ENCODE measurements at regions not wholly inside any gene's neighbourhood (a gene's known extent, or its start where the extent isn't known, plus 50 kb on each side); places are given as distances from the start of the nearest gene placed in this dataset.

DNA sequence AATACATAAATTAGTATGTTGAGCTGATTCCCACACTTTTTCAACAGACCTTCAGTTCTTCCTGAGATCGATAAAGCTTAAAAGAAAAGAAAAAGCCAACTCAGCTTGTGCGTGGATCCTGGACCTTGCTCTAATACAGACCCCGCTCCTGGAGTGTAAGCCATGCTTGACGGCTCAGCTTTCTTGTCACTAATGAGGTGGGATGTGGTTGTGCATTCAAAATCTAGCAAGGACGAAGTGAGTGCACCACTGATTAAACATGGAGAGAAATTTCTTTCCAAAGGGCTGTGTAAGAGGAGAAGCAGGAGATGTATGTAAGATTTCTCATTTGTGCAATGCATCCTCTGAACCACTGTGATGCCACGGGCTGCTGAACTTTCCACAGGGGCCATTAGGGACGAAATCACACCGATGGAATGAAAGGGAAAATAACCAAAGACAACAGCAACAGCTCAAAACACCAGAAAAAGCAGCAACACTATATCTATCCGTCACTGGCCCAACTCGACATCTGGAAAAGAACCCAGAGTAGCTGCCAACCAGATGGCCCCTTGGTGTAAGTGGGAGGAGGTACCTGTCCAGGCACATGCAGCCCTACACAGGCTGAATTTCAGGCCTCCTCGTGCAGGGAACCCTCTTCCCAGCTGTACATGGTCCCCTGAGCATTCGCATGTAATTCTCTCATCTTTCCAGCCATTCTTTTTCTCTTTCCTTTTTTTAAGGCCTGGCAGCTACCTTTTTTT lies 178.9 kb downstream of the SREK1 start:
- TF ChIP-seq CTCF (IDR thresholded peaks at IDR 0.05; ENCODE audit: insufficient read depth, missing control alignments), result no peak
- FAIRE-seq (no peak), DNase-seq (ENCODE audit: insufficient read length, low spot score) (no peak)

DNA sequence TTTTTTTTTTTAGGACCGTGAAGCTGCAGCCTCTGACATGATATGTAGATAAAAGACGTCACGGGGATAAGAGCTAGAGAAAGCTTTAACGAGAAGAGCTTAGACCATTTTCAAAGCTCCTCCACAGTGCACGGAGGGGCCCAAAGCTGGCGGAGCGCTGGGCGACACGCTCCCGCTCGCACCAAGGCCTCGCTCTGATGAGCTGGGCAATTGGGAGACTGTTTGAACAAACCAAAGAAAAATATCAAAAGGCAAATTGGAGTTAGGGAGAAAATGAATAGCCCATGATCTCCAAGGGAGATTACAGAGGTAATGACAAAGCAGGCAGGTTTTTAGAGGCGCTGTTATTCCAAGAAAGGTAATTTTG lies 179.4 kb downstream of the SREK1 start:
- DNase-seq (ENCODE audit: insufficient read length, low spot score) (no peak), FAIRE-seq (no peak)

DNA sequence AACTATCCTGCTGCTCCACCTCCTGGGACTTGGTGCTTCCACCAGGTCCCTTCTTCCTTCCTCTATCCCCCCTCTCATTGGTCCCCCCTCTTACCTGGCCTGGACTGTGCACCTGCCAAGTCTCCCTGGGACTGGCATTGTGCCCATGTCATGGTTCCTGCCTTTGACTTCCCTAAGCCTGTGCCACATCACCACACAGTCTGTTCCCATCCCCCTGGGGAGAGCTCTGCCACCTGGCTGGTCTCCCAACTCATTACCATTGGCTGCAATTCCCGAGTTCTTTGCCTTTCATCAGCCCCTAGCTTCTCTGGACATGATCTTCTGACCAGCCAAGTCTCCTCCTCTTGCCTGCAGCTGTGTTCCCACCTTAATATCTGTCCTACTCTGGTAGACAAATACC lies 180.3 kb downstream of the SREK1 start:
- DNase-seq (ENCODE audit: insufficient read length, low spot score), result no peak
- no peak for FAIRE-seq
- TF ChIP-seq CTCF (IDR thresholded peaks at IDR 0.05; ENCODE audit: insufficient read depth, missing control alignments), result no peak

More for the DNA sequence above, 179.4 kb downstream of the SREK1 start:
- no peak for TF ChIP-seq CTCF (IDR thresholded peaks at IDR 0.05; ENCODE audit: insufficient read depth, missing control alignments)

DNA sequence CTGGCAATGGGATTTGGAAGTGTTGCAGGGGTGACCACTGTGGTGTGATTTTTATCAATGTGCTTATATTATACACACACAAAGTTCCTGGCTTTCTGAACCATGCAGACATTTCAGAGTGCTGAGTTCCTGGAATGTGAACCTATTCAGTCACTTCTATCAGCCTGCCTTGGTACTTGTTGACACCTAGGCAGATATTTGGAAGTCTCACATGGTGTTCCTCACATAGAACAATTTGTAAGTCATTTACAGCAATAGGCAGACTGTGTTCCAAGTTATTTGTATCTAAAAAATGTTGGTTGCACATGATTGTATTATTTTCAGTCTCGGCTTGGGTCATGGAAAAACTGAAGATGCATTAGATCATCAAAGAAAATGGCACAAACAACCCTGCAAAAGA lies 182.2 kb downstream of the SREK1 start:
- no peak for FAIRE-seq

GRCh38 chr5:66327008-66327407 lies 182.9 kb downstream of the SREK1 start:
- no peak for DNase-seq (ENCODE audit: insufficient read length, low spot score)
- FAIRE-seq, result no peak
- TF ChIP-seq CTCF (IDR thresholded peaks at IDR 0.05; ENCODE audit: insufficient read depth, missing control alignments), result no peak

More for the DNA sequence above, 182.2 kb downstream of the SREK1 start:
- TF ChIP-seq CTCF (IDR thresholded peaks at IDR 0.05; ENCODE audit: insufficient read depth, missing control alignments), result no peak
- no peak for DNase-seq (ENCODE audit: insufficient read length, low spot score)

GRCh38 chr5:66329078-66329477 lies 185.0 kb downstream of the SREK1 start:
- FAIRE-seq (no peak), DNase-seq (ENCODE audit: insufficient read length, low spot score) (no peak)
- TF ChIP-seq CTCF (IDR thresholded peaks at IDR 0.05; ENCODE audit: insufficient read depth, missing control alignments), result no peak

DNA sequence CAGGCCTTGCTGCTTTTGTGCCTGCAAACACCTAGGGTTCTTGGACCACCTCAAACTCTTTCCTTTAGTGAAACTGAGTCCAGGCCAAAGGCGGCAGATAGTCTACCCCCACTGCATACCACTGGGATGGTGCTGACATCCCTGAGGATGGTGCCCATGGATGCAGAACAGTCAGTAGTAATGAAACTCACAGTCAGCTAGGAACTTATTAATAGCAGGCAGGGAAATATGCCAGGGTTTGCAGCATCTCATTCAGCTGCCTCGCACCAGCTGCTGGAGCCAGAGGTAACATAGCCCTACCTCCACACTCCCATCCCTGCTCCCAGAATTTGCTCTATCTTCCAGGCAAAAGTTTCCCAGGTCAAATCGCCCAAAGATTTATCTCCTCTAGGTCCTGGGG lies 189.1 kb downstream of the SREK1 start:
- DNase-seq (ENCODE audit: insufficient read length, low spot score) (no peak), FAIRE-seq (no peak)
- TF ChIP-seq CTCF (IDR thresholded peaks at IDR 0.05; ENCODE audit: insufficient read depth, missing control alignments), result no peak

Measured in D721Med (cell line).